Duodenal mucosa (tissue), 2 donors: ENCODE measurements at regions not wholly inside any gene's neighbourhood (a gene's known extent, or its start where the extent isn't known, plus 50 kb on each side); places are given as distances from the start of the nearest gene placed in this dataset.

Experiments used
- H3K27ac ChIP-seq: one replicate; pipeline ENCODE4 v1.7.0; 2013; ENCODE audit warnings: low read depth, low read length
- H3K27me3 ChIP-seq, 2 donors: one replicate each; pipeline ENCODE4 v1.7.0; 2013; ENCODE audit warnings: low read length in 2 of 2, control low read depth in 1 of 2; ENCODE audit not compliant: insufficient read depth in 2 of 2, control insufficient read depth in 1 of 2
- H3K36me3 ChIP-seq, 2 donors: one replicate each; pipeline ENCODE4 v1.7.0; 2013; ENCODE audit warnings: low read length in 2 of 2, control low read depth in 1 of 2; ENCODE audit not compliant: insufficient read depth in 2 of 2, control insufficient read depth in 1 of 2
- H3K4me1 ChIP-seq, 2 donors: one replicate each; pipeline ENCODE4 v1.7.0; 2013; ENCODE audit warnings: low read length in 2 of 2, control low read depth in 1 of 2; ENCODE audit not compliant: insufficient read depth in 2 of 2, control insufficient read depth in 1 of 2
- H3K4me3 ChIP-seq, 2 donors: one replicate each; pipeline ENCODE4 v1.7.0; 2013; ENCODE audit warnings: low read length in 2 of 2, low read depth in 1 of 2
- H3K9ac ChIP-seq, 2 donors: one replicate each; pipeline ENCODE4 v1.7.0; 2013; ENCODE audit warnings: low read length in 2 of 2, low read depth in 1 of 2
- H3K9me3 ChIP-seq, 2 donors: one replicate each; pipeline ENCODE4 v1.7.0; 2013; ENCODE audit warnings: low read length in 2 of 2, control low read depth in 1 of 2; ENCODE audit not compliant: control insufficient read depth in 1 of 2

DNA sequence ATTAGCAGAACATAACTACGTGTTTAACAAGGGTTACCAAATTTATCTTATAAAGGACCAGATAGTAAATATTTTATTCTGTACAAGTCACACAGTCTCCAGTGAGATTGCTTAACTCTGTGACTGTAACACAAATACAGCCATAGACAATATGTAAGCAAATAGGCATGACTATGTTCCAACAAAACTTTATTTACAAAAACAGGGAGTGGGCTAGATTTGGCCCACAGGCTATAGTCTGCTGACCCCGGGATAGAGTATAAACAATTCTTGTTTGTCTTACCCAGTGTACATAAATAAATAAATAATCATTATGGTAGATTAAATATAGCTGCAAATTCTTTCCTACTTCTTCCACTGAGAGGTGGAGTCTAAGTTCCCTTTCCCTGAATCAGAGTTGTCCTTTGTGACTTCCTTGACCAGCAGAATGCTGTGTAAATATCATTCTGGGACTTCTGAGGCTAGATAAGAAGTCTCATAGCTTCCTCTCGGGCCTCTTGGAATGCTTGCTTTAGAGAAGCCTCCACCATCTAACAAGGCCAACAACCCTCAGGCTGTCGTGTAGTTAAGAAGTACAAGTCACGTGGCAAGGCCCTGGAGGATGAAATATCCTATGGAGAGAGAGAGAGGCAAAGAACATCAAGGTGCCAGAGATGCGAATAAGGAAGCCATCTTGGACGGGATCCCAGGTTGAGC, 59.1 kb upstream of the TMEM244 start:
- no peaks in the 10 kb centered on the region for H3K36me3 ChIP-seq
- H3K9ac ChIP-seq = no peak overlapping the region
- no peaks in the 10 kb centered on the region for H3K27me3 ChIP-seq
- no peak overlapping the region for H3K27ac ChIP-seq
- no peaks in the 10 kb centered on the region for H3K9me3 ChIP-seq
- no peak overlapping the region for H3K4me3 ChIP-seq
- no peaks in the 10 kb centered on the region for H3K4me1 ChIP-seq

DNA sequence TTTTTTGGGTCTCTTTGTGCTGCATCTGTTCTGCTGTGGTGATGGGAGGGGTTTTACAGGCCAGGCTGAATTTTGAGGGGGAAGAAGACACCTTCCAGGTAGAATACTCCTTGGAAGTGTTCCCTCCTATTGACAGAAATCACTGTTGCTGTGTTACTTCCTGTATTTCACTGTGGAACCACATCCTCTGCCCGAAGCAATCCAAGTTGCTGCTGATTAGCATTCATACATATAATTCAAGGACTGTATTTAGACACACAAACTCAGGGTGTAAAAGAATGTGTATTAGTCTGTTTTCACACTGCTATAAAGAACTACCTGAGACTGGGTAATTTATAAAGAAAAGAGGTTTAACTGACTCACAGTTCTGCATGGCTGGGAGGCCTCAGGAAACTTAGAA, 50.6 kb upstream of the TMEM244 start:
- Histone ChIP-seq H3K27me3 (no peaks in the 10 kb centered on the region), H3K9me3 (no peaks in the 10 kb centered on the region), H3K4me3 (no peak overlapping the region), H3K4me1 (no peaks in the 10 kb centered on the region), H3K27ac (no peak overlapping the region), H3K9ac (no peak overlapping the region), H3K36me3 (no peaks in the 10 kb centered on the region)
